Neural cell (in vitro differentiated cells): ENCODE measurements at regions not wholly inside any gene's neighbourhood (a gene's known extent, or its start where the extent isn't known, plus 50 kb on each side); places are given as distances from the start of the nearest gene placed in this dataset.
"Not testable (repeated sequence)": the region's sequence is repeated elsewhere in the genome, so short reads cannot be mapped to it uniquely, and the experiment has no call there.

Source experiments
- H2AFZ ChIP-seq: fragments of 200-600, 300-800 bp; sonication (generic), shearing (Covaris generic); 2 replicates; pipeline ENCODE4 v1.6.0; 2014; ENCODE audit warnings: low read depth, mild to moderate bottlenecking, antibody characterized with exemption, low read length, moderate library complexity
- H3F3A ChIP-seq: fragments of 200-600 bp; shearing (Covaris generic); 2 replicates; pipeline ENCODE4 v1.6.1; 2016; ENCODE audit warnings: mild to moderate bottlenecking, moderate library complexity, mixed read lengths, antibody characterized with exemption, low read length; ENCODE audit not compliant: insufficient read depth, poor library complexity, severe bottlenecking
- H3K27ac ChIP-seq: fragments of 200-600, 300-800 bp; sonication (generic), shearing (Covaris generic); 2 replicates; pipeline ENCODE4 v1.5.1; 2014; ENCODE audit warnings: mild to moderate bottlenecking, low read length, moderate library complexity
- H3K27me3 ChIP-seq: fragments of 300-800, 200-600 bp; sonication (generic), shearing (Covaris generic); 2 replicates; pipeline ENCODE4 v1.6.0; 2014; ENCODE audit warnings: mild to moderate bottlenecking, low read depth, low read length, moderate library complexity; ENCODE audit not compliant: insufficient read depth
- H3K36me3 ChIP-seq: fragments of 300-800, 200-600 bp; sonication (generic), shearing (Covaris generic); 2 replicates; pipeline ENCODE4 v1.5.1; 2014; ENCODE audit warnings: mild to moderate bottlenecking, antibody characterized with exemption, low read length, moderate library complexity; ENCODE audit not compliant: insufficient read depth
- H3K4me2 ChIP-seq: fragments of 300-800, 200-600 bp; sonication (generic), shearing (Covaris generic); 2 replicates; pipeline ENCODE4 v1.6.0; 2014; ENCODE audit warnings: mild to moderate bottlenecking, low read length
- H3K4me3 ChIP-seq: fragments of 300-800, 200-600 bp; sonication (generic), shearing (Covaris generic); 2 replicates; pipeline ENCODE4 v1.5.1; 2014; ENCODE audit warnings: mild to moderate bottlenecking, low read length, moderate library complexity
- H3K79me2 ChIP-seq: fragments of 200-600 bp; shearing (Covaris generic); replicated peaks from 2 replicates; pipeline ENCODE4 v1.6.0; 2014; ENCODE audit warnings: mild to moderate bottlenecking, low read length, moderate library complexity; ENCODE audit not compliant: insufficient read depth
- H3K9ac ChIP-seq: fragments of 300-800, 200-600 bp; sonication (generic), shearing (Covaris generic); 2 replicates; pipeline ENCODE4 v1.6.1; 2016; ENCODE audit warnings: mild to moderate bottlenecking, low read length, mixed read lengths
- H3K9me2 ChIP-seq: fragments of 200-600 bp; shearing (Covaris generic); 2 replicates; pipeline ENCODE4 v1.6.1; 2016; ENCODE audit warnings: mild to moderate bottlenecking, low read length, mixed read lengths; ENCODE audit not compliant: insufficient read depth
- H3K9me3 ChIP-seq: fragments of 200-600, 300-800 bp; sonication (generic), shearing (Covaris generic); 2 replicates; pipeline ENCODE4 v1.6.1; 2016; ENCODE audit warnings: mild to moderate bottlenecking, mixed run types, low read length, moderate library complexity, mixed read lengths
- H4K20me1 ChIP-seq: fragments of 200-600 bp; shearing (Covaris generic); 2 replicates; pipeline ENCODE4 v1.6.1; 2016; ENCODE audit warnings: mild to moderate bottlenecking, mixed run types; ENCODE audit not compliant: insufficient read depth
- EP300 ChIP-seq: fragments of 450-650 bp; conservative IDR thresholded peaks from 2 replicates; pipeline ENCODE4 v1.6.1; 2014; ENCODE audit warnings: antibody characterized with exemption, mild to moderate bottlenecking, moderate library complexity; ENCODE audit not compliant: poor library complexity, severe bottlenecking
- EZH2 ChIP-seq: fragments of 200-600, 300-800 bp; shearing (Covaris generic), sonication (generic); IDR thresholded peaks from 2 replicates; pipeline ENCODE4 v1.6.1; 2014; ENCODE audit warnings: antibody characterized with exemption, low read length, borderline replicate concordance, mild to moderate bottlenecking; ENCODE audit not compliant: insufficient read depth, poor library complexity, severe bottlenecking
- MXI1 ChIP-seq: fragments of 450-650 bp; conservative IDR thresholded peaks from 2 replicates; pipeline ENCODE4 v1.6.1; 2014; ENCODE audit warnings: antibody characterized with exemption, mild to moderate bottlenecking; ENCODE audit not compliant: poor library complexity, severe bottlenecking
- POLR2AphosphoS5 ChIP-seq: IDR thresholded peaks from 2 replicates; pipeline ENCODE4 v1.6.1; 2012
- RAD21 ChIP-seq: fragments of 450-650 bp; conservative IDR thresholded peaks from 2 replicates; pipeline ENCODE4 v1.6.1; 2014; ENCODE audit warnings: antibody characterized with exemption, mild to moderate bottlenecking, moderate library complexity
- SMC3 ChIP-seq: fragments of 450-650 bp; conservative IDR thresholded peaks from 2 replicates; pipeline ENCODE4 v1.6.1; 2014; ENCODE audit warnings: antibody characterized with exemption, mild to moderate bottlenecking, moderate library complexity; ENCODE audit not compliant: poor library complexity
- TAF1 ChIP-seq: IDR thresholded peaks from 2 replicates; pipeline ENCODE4 v1.6.1; 2012; ENCODE audit warnings: low read depth
- TF ChIP-seq, protein P1 (sequence below): IDR thresholded peaks from 2 replicates; pipeline ENCODE4 v1.6.1; 2012; ENCODE audit warnings: borderline replicate concordance
- TF ChIP-seq, protein P2 (sequence below): fragments of 450-650 bp; IDR thresholded peaks from 2 replicates; pipeline ENCODE4 v1.5.1; 2014; ENCODE audit warnings: antibody characterized with exemption, mild to moderate bottlenecking, moderate library complexity; ENCODE audit not compliant: poor library complexity, severe bottlenecking

DNA sequence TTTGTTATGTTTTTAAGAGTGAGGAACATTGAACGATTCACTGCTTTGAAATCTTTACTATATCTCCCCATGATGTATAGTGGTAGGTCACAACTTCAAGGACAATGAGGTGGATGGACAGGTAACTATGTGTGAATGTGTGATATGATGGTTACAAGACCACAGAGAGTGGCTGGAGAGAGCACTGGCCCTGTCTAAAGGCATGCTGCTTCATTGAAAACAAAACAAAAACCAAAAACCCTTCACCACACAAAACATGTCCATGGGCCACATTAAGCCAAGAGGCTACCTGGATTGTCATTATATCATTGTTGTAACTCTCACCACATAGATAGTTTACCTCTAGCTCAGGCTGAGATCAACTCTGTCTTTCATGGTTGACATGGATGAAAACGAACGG is 180.6 kb upstream of the TENT5A start:
- TF ChIP-seq RAD21 = no peak
- TF ChIP-seq, protein P1, sequence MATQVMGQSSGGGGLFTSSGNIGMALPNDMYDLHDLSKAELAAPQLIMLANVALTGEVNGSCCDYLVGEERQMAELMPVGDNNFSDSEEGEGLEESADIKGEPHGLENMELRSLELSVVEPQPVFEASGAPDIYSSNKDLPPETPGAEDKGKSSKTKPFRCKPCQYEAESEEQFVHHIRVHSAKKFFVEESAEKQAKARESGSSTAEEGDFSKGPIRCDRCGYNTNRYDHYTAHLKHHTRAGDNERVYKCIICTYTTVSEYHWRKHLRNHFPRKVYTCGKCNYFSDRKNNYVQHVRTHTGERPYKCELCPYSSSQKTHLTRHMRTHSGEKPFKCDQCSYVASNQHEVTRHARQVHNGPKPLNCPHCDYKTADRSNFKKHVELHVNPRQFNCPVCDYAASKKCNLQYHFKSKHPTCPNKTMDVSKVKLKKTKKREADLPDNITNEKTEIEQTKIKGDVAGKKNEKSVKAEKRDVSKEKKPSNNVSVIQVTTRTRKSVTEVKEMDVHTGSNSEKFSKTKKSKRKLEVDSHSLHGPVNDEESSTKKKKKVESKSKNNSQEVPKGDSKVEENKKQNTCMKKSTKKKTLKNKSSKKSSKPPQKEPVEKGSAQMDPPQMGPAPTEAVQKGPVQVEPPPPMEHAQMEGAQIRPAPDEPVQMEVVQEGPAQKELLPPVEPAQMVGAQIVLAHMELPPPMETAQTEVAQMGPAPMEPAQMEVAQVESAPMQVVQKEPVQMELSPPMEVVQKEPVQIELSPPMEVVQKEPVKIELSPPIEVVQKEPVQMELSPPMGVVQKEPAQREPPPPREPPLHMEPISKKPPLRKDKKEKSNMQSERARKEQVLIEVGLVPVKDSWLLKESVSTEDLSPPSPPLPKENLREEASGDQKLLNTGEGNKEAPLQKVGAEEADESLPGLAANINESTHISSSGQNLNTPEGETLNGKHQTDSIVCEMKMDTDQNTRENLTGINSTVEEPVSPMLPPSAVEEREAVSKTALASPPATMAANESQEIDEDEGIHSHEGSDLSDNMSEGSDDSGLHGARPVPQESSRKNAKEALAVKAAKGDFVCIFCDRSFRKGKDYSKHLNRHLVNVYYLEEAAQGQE = no peak
- TF ChIP-seq, protein P2, sequence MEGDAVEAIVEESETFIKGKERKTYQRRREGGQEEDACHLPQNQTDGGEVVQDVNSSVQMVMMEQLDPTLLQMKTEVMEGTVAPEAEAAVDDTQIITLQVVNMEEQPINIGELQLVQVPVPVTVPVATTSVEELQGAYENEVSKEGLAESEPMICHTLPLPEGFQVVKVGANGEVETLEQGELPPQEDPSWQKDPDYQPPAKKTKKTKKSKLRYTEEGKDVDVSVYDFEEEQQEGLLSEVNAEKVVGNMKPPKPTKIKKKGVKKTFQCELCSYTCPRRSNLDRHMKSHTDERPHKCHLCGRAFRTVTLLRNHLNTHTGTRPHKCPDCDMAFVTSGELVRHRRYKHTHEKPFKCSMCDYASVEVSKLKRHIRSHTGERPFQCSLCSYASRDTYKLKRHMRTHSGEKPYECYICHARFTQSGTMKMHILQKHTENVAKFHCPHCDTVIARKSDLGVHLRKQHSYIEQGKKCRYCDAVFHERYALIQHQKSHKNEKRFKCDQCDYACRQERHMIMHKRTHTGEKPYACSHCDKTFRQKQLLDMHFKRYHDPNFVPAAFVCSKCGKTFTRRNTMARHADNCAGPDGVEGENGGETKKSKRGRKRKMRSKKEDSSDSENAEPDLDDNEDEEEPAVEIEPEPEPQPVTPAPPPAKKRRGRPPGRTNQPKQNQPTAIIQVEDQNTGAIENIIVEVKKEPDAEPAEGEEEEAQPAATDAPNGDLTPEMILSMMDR = no peak
- TF ChIP-seq SMC3 = no peak
- TF ChIP-seq TAF1 = no peak
- no peaks in the 10 kb centered on the region for H3K79me2 ChIP-seq

DNA sequence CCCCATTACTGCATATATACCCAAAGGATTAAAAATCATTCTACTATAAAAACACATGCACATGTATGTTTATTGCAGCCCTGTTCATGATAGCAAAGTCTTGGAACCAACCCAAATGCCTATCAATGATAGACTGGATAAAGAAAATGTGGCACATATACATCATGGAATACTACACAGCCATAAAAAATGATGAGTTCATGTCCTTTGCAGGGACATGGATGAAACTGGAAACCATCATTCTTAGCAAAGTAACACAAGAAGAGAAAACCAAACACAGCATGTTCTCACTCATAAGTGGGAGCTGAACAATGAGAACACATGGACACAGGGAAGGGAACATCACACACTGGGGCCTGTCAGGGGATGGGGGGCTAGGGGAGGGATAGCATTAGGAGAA is 180.0 kb upstream of the TENT5A start:
- not testable (repeated sequence) for H3K4me3 ChIP-seq, H3K79me2 ChIP-seq, H3K4me2 ChIP-seq, H3K27me3 ChIP-seq, H3F3A ChIP-seq, H3K9ac ChIP-seq, H4K20me1 ChIP-seq, H2AFZ ChIP-seq, H3K36me3 ChIP-seq, H3K27ac ChIP-seq, H3K9me3 ChIP-seq, H3K9me2 ChIP-seq

More for the DNA sequence above, 180.6 kb upstream of the TENT5A start:
- no peaks in the 10 kb centered on the region for H3F3A ChIP-seq
- H3K27ac ChIP-seq = no peak overlapping the region
- no peak overlapping the region for H3K9ac ChIP-seq
- H3K36me3 ChIP-seq = no peaks in the 10 kb centered on the region
- H3K4me3 ChIP-seq = no peak overlapping the region
- no peaks in the 10 kb centered on the region for H3K9me2 ChIP-seq
- H4K20me1 ChIP-seq = no peaks in the 10 kb centered on the region
- H2AFZ ChIP-seq = no peak overlapping the region
- H3K27me3 ChIP-seq = no peaks in the 10 kb centered on the region
- no peak overlapping the region for H3K4me2 ChIP-seq
- H3K9me3 ChIP-seq = no peaks in the 10 kb centered on the region

DNA sequence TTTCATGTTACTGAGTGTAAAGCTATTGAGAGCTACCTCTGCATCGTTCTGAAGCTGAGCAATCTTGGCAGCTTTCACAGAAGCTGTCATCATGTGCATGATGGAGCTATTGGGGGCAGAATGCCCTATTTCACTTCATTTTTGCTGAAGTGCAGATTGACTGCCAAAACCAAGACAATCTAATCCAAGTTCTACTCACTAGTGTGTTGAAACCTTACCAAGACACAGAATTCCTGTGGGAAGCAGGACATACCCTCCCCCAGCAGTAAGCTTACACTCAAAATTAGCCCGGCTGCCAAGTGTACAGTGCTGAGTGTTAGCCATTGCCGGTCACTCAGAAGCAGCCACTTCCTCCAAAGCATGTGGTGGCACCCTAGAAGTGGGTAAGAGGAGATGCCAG is 177.3 kb upstream of the TENT5A start:
- Histone ChIP-seq H3K4me3 (no peak overlapping the region), H3K9me2 (no peaks in the 10 kb centered on the region), H3K36me3 (no peaks in the 10 kb centered on the region), H4K20me1 (no peaks in the 10 kb centered on the region), H3K9me3 (no peaks in the 10 kb centered on the region), H3K27me3 (no peaks in the 10 kb centered on the region), H3K4me2 (no peak overlapping the region), H3K79me2 (no peaks in the 10 kb centered on the region), H3F3A (no peaks in the 10 kb centered on the region), H3K9ac (no peak overlapping the region), H3K27ac (no peak overlapping the region), H2AFZ (no peak overlapping the region)
- TF ChIP-seq, protein P1 = no peak
- TF ChIP-seq RAD21 = no peak
- TF ChIP-seq MXI1 = no peak
- TF ChIP-seq EZH2 = no peak
- no peak for TF ChIP-seq TAF1
- no peak for TF ChIP-seq EP300
- no peak for TF ChIP-seq POLR2AphosphoS5
- no peak for TF ChIP-seq SMC3
- TF ChIP-seq, protein P2 = no peak
